ENCODE measurements at regions not wholly inside any gene's neighbourhood (a gene's known extent, or its start where the extent isn't known, plus 50 kb on each side); places are given as distances from the start of the nearest gene placed in this dataset.

DNA sequence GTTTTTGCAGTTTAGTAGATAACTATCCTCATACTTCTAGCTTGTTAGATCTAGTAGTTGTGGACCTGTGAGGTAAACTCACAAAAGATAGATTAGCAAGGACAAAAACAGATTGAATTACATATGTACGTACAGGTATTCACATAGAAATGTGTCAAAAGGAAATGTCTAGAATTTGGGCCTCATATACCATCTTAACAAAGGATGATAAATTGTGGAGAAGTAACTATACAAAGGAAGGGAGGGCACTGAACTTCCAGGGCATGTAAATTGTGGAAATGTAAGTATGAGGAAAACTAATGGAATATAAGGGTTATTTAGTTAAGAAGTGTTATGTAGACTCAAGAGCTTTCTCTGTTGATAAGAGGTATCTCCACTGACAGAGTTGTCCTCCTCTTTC, 477.3 kb downstream of the KCNJ2 start:
- no peak overlapping the region for H3K27ac ChIP-seq
- no peaks in the 10 kb centered on the region for H4K20me1 ChIP-seq (ENCODE audit: insufficient read depth, poor library complexity, severe bottlenecking)
- no peaks in the 10 kb centered on the region for H3K27me3 ChIP-seq
- DNase-seq (ENCODE audit: low spot score) = no peak
- no peak overlapping the region for H2AFZ ChIP-seq
- TF ChIP-seq, protein P1, sequence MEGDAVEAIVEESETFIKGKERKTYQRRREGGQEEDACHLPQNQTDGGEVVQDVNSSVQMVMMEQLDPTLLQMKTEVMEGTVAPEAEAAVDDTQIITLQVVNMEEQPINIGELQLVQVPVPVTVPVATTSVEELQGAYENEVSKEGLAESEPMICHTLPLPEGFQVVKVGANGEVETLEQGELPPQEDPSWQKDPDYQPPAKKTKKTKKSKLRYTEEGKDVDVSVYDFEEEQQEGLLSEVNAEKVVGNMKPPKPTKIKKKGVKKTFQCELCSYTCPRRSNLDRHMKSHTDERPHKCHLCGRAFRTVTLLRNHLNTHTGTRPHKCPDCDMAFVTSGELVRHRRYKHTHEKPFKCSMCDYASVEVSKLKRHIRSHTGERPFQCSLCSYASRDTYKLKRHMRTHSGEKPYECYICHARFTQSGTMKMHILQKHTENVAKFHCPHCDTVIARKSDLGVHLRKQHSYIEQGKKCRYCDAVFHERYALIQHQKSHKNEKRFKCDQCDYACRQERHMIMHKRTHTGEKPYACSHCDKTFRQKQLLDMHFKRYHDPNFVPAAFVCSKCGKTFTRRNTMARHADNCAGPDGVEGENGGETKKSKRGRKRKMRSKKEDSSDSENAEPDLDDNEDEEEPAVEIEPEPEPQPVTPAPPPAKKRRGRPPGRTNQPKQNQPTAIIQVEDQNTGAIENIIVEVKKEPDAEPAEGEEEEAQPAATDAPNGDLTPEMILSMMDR (IDR thresholded peaks at IDR 0.05; ENCODE audit: poor library complexity) = no peak
- TF ChIP-seq EZH2 (IDR thresholded peaks at IDR 0.05; ENCODE audit: borderline replicate concordance) (no peak), EZH2phosphoT487 (IDR thresholded peaks at IDR 0.05; ENCODE audit: low read depth, severe bottlenecking, unreplicated experiment) (no peak)
- no peaks in the 10 kb centered on the region for H3K9me3 ChIP-seq (ENCODE audit: low read depth)
- H3K9me2 ChIP-seq (replicated peaks; ENCODE audit: insufficient read depth) = no peaks in the 10 kb centered on the region
- H3K4me3 ChIP-seq = no peak overlapping the region
- no peaks in the 10 kb centered on the region for H3K36me3 ChIP-seq (replicated peaks; ENCODE audit: insufficient read depth, low read depth)
- WGBS (ENCODE audit: low lambda C conversion rate, missing lambda C conversion rate) = 89% methylated on average over 1 of the region's 1 CpG
- no peaks in the 10 kb centered on the region for H3K79me2 ChIP-seq
- H3K4me1 ChIP-seq (ENCODE audit: insufficient read depth) = no peaks in the 10 kb centered on the region
- H3K4me2 ChIP-seq = no peak overlapping the region

DNA sequence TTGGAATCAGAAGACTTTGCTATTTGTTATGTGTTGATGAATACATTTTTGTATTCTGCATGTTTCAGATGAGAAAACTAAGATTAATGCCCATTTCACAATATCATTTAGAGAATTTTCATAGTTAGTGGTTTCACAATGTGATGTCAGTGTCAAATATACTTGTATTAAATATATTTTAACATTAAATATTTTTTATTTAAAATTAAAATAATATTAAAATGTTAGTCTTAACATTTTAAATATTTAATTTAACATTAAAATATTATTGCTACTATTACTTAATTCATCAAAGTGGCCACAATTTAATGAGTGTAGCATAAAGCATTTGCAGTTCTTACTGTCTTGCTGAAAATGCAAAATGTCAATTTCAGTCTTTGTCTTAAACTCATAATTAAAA, 478.8 kb downstream of the KCNJ2 start:
- Histone ChIP-seq H3K27me3 (no peaks in the 10 kb centered on the region), H3K4me3 (no peak overlapping the region), H3K4me1 (ENCODE audit: insufficient read depth) (no peaks in the 10 kb centered on the region), H4K20me1 (ENCODE audit: insufficient read depth, poor library complexity, severe bottlenecking) (no peaks in the 10 kb centered on the region), H2AFZ (no peak overlapping the region), H3K9me2 (replicated peaks; ENCODE audit: insufficient read depth) (no peaks in the 10 kb centered on the region), H3K9me3 (ENCODE audit: low read depth) (no peaks in the 10 kb centered on the region), H3K27ac (no peak overlapping the region), H3K36me3 (replicated peaks; ENCODE audit: insufficient read depth, low read depth) (no peaks in the 10 kb centered on the region), H3K79me2 (no peaks in the 10 kb centered on the region), H3K4me2 (no peak overlapping the region)
- TF ChIP-seq EZH2 (IDR thresholded peaks at IDR 0.05; ENCODE audit: borderline replicate concordance) = no peak
- TF ChIP-seq, protein P1 (IDR thresholded peaks at IDR 0.05; ENCODE audit: poor library complexity) = no peak
- no peak for TF ChIP-seq EZH2phosphoT487 (IDR thresholded peaks at IDR 0.05; ENCODE audit: low read depth, severe bottlenecking, unreplicated experiment)
- no peak for DNase-seq (ENCODE audit: low spot score)

DNA sequence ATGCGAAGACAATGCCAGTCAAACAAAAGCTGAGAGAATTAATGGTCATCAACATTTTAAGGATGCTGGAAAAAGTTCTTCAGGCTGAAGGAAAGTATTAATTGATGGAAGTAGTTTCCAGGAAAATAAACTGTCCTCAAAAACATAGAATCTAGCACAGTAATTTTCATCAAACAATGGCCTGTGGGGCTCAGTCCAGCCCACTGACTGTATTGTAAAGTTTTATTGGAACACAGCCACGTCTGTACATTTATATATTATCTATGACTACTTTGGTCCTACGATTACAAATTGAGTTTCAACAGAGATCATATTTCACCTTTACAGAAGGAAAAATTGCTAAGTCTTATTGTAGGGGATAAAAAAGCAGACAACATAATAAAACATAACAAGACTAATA, 484.5 kb downstream of the KCNJ2 start:
- H2AFZ ChIP-seq = no peak overlapping the region
- no peak overlapping the region for H3K27ac ChIP-seq
- H3K79me2 ChIP-seq = no peaks in the 10 kb centered on the region
- H3K27me3 ChIP-seq = no peaks in the 10 kb centered on the region
- no peak overlapping the region for H3K4me2 ChIP-seq
- no peaks in the 10 kb centered on the region for H3K4me1 ChIP-seq (ENCODE audit: insufficient read depth)
- no peaks in the 10 kb centered on the region for H4K20me1 ChIP-seq (ENCODE audit: insufficient read depth, poor library complexity, severe bottlenecking)
- DNase-seq (ENCODE audit: low spot score) = no peak
- H3K9me2 ChIP-seq (replicated peaks; ENCODE audit: insufficient read depth) = no peaks in the 10 kb centered on the region
- no peaks in the 10 kb centered on the region for H3K9me3 ChIP-seq (ENCODE audit: low read depth)
- 65% methylated on average over 3 of the region's 3 CpGs for WGBS (ENCODE audit: low lambda C conversion rate, missing lambda C conversion rate)
- no peak overlapping the region for H3K4me3 ChIP-seq
- TF ChIP-seq EZH2 (IDR thresholded peaks at IDR 0.05; ENCODE audit: borderline replicate concordance) (no peak), EZH2phosphoT487 (IDR thresholded peaks at IDR 0.05; ENCODE audit: low read depth, severe bottlenecking, unreplicated experiment) (no peak)
- TF ChIP-seq, protein P1 (IDR thresholded peaks at IDR 0.05; ENCODE audit: poor library complexity) = no peak
- H3K36me3 ChIP-seq (replicated peaks; ENCODE audit: insufficient read depth, low read depth) = no peaks in the 10 kb centered on the region

DNA sequence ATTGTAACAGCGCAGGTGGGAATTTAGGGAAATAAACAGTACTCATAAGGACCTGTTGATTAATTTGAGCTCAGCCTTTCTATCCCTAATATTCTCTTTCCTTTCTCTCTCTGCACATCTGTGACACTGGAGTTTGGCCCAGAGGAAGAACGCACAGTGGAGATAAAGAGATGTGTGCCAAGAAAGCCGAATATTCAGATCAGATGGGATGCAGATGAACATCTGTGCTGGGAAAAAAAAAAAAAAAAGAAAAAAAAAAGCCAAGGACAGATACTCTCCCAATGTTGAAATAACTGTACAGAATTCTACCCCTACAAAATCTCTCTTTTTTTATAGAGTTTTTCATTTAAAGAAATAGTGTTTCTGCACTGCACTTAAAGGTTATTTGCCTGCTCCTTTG, 485.4 kb downstream of the KCNJ2 start:
- no peaks in the 10 kb centered on the region for H3K4me1 ChIP-seq (ENCODE audit: insufficient read depth)
- no peak overlapping the region for H3K27ac ChIP-seq
- no peaks in the 10 kb centered on the region for H3K79me2 ChIP-seq
- H3K4me2 ChIP-seq = no peak overlapping the region
- H3K4me3 ChIP-seq = no peak overlapping the region
- H2AFZ ChIP-seq = no peak overlapping the region
- no peaks in the 10 kb centered on the region for H3K27me3 ChIP-seq
- H3K9me3 ChIP-seq (ENCODE audit: low read depth) = no peaks in the 10 kb centered on the region
- H3K9me2 ChIP-seq (replicated peaks; ENCODE audit: insufficient read depth) = no peaks in the 10 kb centered on the region
- H4K20me1 ChIP-seq (ENCODE audit: insufficient read depth, poor library complexity, severe bottlenecking) = no peaks in the 10 kb centered on the region
- 67% methylated on average over 3 of the region's 3 CpGs for WGBS (ENCODE audit: low lambda C conversion rate, missing lambda C conversion rate)
- no peak for TF ChIP-seq EZH2phosphoT487 (IDR thresholded peaks at IDR 0.05; ENCODE audit: low read depth, severe bottlenecking, unreplicated experiment)
- TF ChIP-seq, protein P1 (IDR thresholded peaks at IDR 0.05; ENCODE audit: poor library complexity) = no peak
- no peak for TF ChIP-seq EZH2 (IDR thresholded peaks at IDR 0.05; ENCODE audit: borderline replicate concordance)
- H3K36me3 ChIP-seq (replicated peaks; ENCODE audit: insufficient read depth, low read depth) = no peaks in the 10 kb centered on the region
- no peak for DNase-seq (ENCODE audit: low spot score)

Measured in hepatocyte (in vitro differentiated cells).